CD4-positive, CD25-positive, alpha-beta regulatory T cell (primary cell): ENCODE measurements at regions not wholly inside any gene's neighbourhood (a gene's known extent, or its start where the extent isn't known, plus 50 kb on each side); places are given as distances from the start of the nearest gene placed in this dataset.

Experiments used
- ATAC-seq, 2 donors: fragments of 150-1000 bp; cut with Tn5 transposase; one replicate each; pipeline ENCODE4 v1.10.0; 2021; ENCODE audit warnings: low read depth in 2 of 2, moderate number of reproducible peaks in 2 of 2, moderate library complexity in 1 of 2
- DNase-seq, 3 donors: peaks; one replicate each; pipeline versions ENCODE4 v3.0.0 to v3.0.0-alpha.2; 2012 to 2022; ENCODE audit warnings: mixed read lengths in 1 of 3
- H3K27ac ChIP-seq: one replicate; pipeline ENCODE4 v1.7.0; 2013; ENCODE audit warnings: mild to moderate bottlenecking, low read length; ENCODE audit not compliant: insufficient read depth, poor library complexity, severe bottlenecking
- H3K27me3 ChIP-seq: one replicate; pipeline ENCODE4 v1.7.0; 2013; ENCODE audit warnings: low read length; ENCODE audit not compliant: control insufficient read depth, insufficient read depth
- H3K36me3 ChIP-seq: one replicate; pipeline ENCODE4 v1.7.0; 2013; ENCODE audit warnings: mild to moderate bottlenecking, low read length, moderate library complexity; ENCODE audit not compliant: control insufficient read depth, insufficient read depth
- H3K4me1 ChIP-seq: 2 replicates; pipeline ENCODE4 v1.7.0; 2013; ENCODE audit warnings: mild to moderate bottlenecking, low read length; ENCODE audit not compliant: insufficient read depth, control insufficient read depth, poor library complexity, severe bottlenecking
- H3K4me3 ChIP-seq: one replicate; pipeline ENCODE4 v1.7.0; 2013; ENCODE audit warnings: low read depth, mild to moderate bottlenecking, low read length, moderate library complexity
- H3K9me3 ChIP-seq, 2 experiments: 1 replicate in 1 of 2; 2 replicates in 1 of 2; pipeline ENCODE4 v1.7.0; 2013; ENCODE audit warnings: low read length in 2 of 2, mild to moderate bottlenecking in 1 of 2, moderate library complexity in 1 of 2; ENCODE audit not compliant: control insufficient read depth in 2 of 2
- H3K27ac Mint-ChIP-seq, 3 donors: one replicate each; pipeline ENCODE4 v1.8.0; 2020 to 2022; ENCODE audit warnings: mild to moderate bottlenecking in 3 of 3, mixed read lengths in 3 of 3, moderate library complexity in 2 of 3
- H3K27me3 Mint-ChIP-seq: one replicate; pipeline ENCODE4 v1.8.0; 2022; ENCODE audit warnings: mild to moderate bottlenecking, mixed read lengths
- H3K36me3 Mint-ChIP-seq: one replicate; pipeline ENCODE4 v1.8.0; 2020; ENCODE audit warnings: mixed read lengths
- H3K4me1 Mint-ChIP-seq, 4 donors: one replicate each; pipeline ENCODE4 v1.8.0; 2020 to 2022; ENCODE audit warnings: mixed read lengths in 4 of 4, mild to moderate bottlenecking in 1 of 4
- H3K4me3 Mint-ChIP-seq, 4 donors: one replicate each; pipeline ENCODE4 v1.8.0; 2020 to 2022; ENCODE audit warnings: mild to moderate bottlenecking in 4 of 4, mixed read lengths in 4 of 4, moderate library complexity in 3 of 4
- H3K9me3 Mint-ChIP-seq, 7 donors: one replicate each; pipeline ENCODE4 v1.8.0; 2020 to 2022; ENCODE audit warnings: mixed read lengths in 7 of 7, mild to moderate bottlenecking in 3 of 7, moderate library complexity in 2 of 7

GRCh38 chr2:42867093-42868065 lies 75.0 kb upstream of the HAAO start:
- Mint-ChIP-seq H3K27me3 (peaks cover 22% of the 10 kb centered on the region), H3K36me3 (no peaks in the 10 kb centered on the region), H3K9me3 (peaks cover 0 to 8% (median 4%) of the 10 kb centered on the region in 7 donors), H3K4me3 (no peak overlapping the region), H3K4me1 (peaks cover 0 to 5% (median 0%) of the 10 kb centered on the region in 4 donors), H3K27ac (no peak overlapping the region)
- H3K27me3 ChIP-seq, result no peaks in the 10 kb centered on the region
- H3K9me3 ChIP-seq, result peaks cover 9 to 11% of the 10 kb centered on the region in 2 experiments
- ATAC-seq (no peak), DNase-seq (no peak)
- no peaks in the 10 kb centered on the region for H3K36me3 ChIP-seq
- no peak overlapping the region for H3K27ac ChIP-seq
- no peaks in the 10 kb centered on the region for H3K4me1 ChIP-seq
- no peak overlapping the region for H3K4me3 ChIP-seq

- H3K9me3 Mint-ChIP-seq, result peaks cover 0 to 8% (median 4%) of the 10 kb centered on the region in 7 donors
- H3K27ac ChIP-seq, result no peak overlapping the region
Measured at GRCh38 chr2:42865884-42866881, 73.8 kb upstream of the HAAO start.

GRCh38 chr2:42864641-42865280 lies 72.4 kb upstream of the HAAO start:
- Histone ChIP-seq H3K4me1 (no peaks in the 10 kb centered on the region), H3K27ac (no peak overlapping the region), H3K9me3 (peaks cover 9 to 11% of the 10 kb centered on the region in 2 experiments), H3K4me3 (no peak overlapping the region), H3K36me3 (no peaks in the 10 kb centered on the region), H3K27me3 (no peaks in the 10 kb centered on the region)
- Mint-ChIP-seq H3K9me3 (peaks cover 0 to 9% (median 4%) of the 10 kb centered on the region in 7 donors), H3K27me3 (peaks cover 17% of the 10 kb centered on the region), H3K4me3 (no peak overlapping the region), H3K36me3 (no peaks in the 10 kb centered on the region), H3K4me1 (peaks cover 0 to 5% (median 0%) of the 10 kb centered on the region in 4 donors), H3K27ac (no peak overlapping the region)
- ATAC-seq (no peak), DNase-seq (no peak)

More at GRCh38 chr2:42865884-42866881, 73.8 kb upstream of the HAAO start:
- H3K4me1 ChIP-seq, result no peaks in the 10 kb centered on the region
- peaks cover 9 to 11% of the 10 kb centered on the region in 2 experiments for H3K9me3 ChIP-seq
- no peak overlapping the region for H3K4me3 Mint-ChIP-seq
- peaks cover 17% of the 10 kb centered on the region for H3K27me3 Mint-ChIP-seq
- H3K27ac Mint-ChIP-seq, result no peak overlapping the region
- no peaks in the 10 kb centered on the region for H3K27me3 ChIP-seq
- DNase-seq, result no peak
- no peak for ATAC-seq
- H3K4me3 ChIP-seq, result no peak overlapping the region
- no peaks in the 10 kb centered on the region for H3K36me3 Mint-ChIP-seq
- peaks cover 0 to 5% (median 0%) of the 10 kb centered on the region in 4 donors for H3K4me1 Mint-ChIP-seq
- no peaks in the 10 kb centered on the region for H3K36me3 ChIP-seq

- Histone ChIP-seq H3K4me3 (no peak overlapping the region), H3K4me1 (no peaks in the 10 kb centered on the region), H3K27ac (no peak overlapping the region), H3K9me3 (peaks cover 8 to 9% of the 10 kb centered on the region in 2 experiments), H3K27me3 (no peaks in the 10 kb centered on the region), H3K36me3 (no peaks in the 10 kb centered on the region)
- Mint-ChIP-seq H3K4me1 (peaks cover 0 to 3% (median 0%) of the 10 kb centered on the region in 4 donors), H3K27me3 (peaks cover 14% of the 10 kb centered on the region), H3K4me3 (no peak overlapping the region), H3K27ac (no peak overlapping the region), H3K9me3 (peaks cover 0 to 8% (median 4%) of the 10 kb centered on the region in 7 donors), H3K36me3 (no peaks in the 10 kb centered on the region)
- DNase-seq (no peak), ATAC-seq (no peak)
Measured at GRCh38 chr2:42864222-42864621, 71.8 kb upstream of the HAAO start.

DNA sequence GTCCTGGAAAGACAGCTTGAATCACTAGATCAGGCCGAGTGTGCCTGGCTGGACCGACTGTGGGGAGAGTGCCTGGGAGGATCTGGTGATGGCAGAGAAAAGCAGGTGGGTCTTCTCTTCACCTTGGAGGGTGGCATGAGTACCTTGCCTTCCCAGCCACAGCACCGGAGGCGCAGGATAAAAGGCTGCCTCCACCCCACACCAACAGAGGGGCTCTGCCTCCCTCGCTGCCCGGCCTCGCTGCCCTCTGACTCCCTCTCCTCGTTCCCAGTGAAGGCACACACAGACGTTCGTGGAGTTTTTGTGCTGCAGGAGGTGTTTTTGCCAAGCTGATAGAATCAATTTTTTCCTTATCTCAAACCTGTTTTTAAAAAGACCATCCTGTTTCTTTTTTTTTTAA lies 71.4 kb upstream of the HAAO start:
- Histone ChIP-seq H3K27ac (no peak overlapping the region), H3K4me3 (no peak overlapping the region), H3K27me3 (no peaks in the 10 kb centered on the region), H3K4me1 (no peaks in the 10 kb centered on the region), H3K36me3 (no peaks in the 10 kb centered on the region), H3K9me3 (peaks cover 7% of the 10 kb centered on the region in 2 experiments)
- no peaks in the 10 kb centered on the region for H3K36me3 Mint-ChIP-seq
- ATAC-seq, result no peak
- no peak overlapping the region for H3K27ac Mint-ChIP-seq
- H3K9me3 Mint-ChIP-seq, result peaks cover 0 to 7% (median 3%) of the 10 kb centered on the region in 7 donors
- no peaks in the 10 kb centered on the region for H3K4me1 Mint-ChIP-seq
- H3K27me3 Mint-ChIP-seq, result peaks cover 10% of the 10 kb centered on the region
- no peak overlapping the region for H3K4me3 Mint-ChIP-seq
- no peak for DNase-seq

DNA sequence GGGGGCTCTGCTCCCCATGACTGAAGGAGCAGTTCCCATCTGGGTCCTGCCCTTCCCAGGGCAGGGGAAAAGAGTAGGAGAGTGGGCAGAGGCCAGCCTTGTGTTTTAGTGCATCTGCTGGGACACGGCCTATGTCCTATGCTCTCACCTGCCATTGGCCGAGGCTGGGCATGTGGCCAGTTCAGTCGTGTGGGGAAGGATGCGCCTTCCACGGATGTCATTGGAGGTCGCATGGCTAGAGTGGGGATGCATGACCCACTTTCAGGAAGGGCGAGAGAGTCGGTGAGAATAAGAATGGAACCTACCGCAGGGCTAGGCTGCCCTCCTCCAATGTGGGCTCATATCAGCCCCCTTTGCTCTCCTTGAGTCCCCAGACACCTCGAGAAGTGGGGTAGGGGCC lies 70.9 kb upstream of the HAAO start:
- Mint-ChIP-seq H3K36me3 (no peaks in the 10 kb centered on the region), H3K9me3 (peaks cover 0 to 6% (median 0%) of the 10 kb centered on the region in 7 donors), H3K4me3 (no peak overlapping the region), H3K27ac (no peak overlapping the region), H3K4me1 (no peaks in the 10 kb centered on the region), H3K27me3 (peaks cover 7% of the 10 kb centered on the region)
- DNase-seq (no peak), ATAC-seq (no peak)
- Histone ChIP-seq H3K9me3 (peaks cover 5 to 7% of the 10 kb centered on the region in 2 experiments), H3K4me1 (no peaks in the 10 kb centered on the region), H3K4me3 (no peak overlapping the region), H3K36me3 (no peaks in the 10 kb centered on the region), H3K27me3 (no peaks in the 10 kb centered on the region), H3K27ac (no peak overlapping the region)

- Mint-ChIP-seq H3K27me3 (peaks cover 4% of the 10 kb centered on the region), H3K27ac (no peak overlapping the region), H3K4me1 (no peaks in the 10 kb centered on the region), H3K9me3 (peaks cover 0 to 11% (median 0%) of the 10 kb centered on the region in 7 donors), H3K36me3 (no peaks in the 10 kb centered on the region), H3K4me3 (no peak overlapping the region)
- Histone ChIP-seq H3K27ac (no peak overlapping the region), H3K4me3 (no peak overlapping the region), H3K9me3 (peaks cover 5 to 6% of the 10 kb centered on the region in 2 experiments), H3K27me3 (no peaks in the 10 kb centered on the region), H3K36me3 (no peaks in the 10 kb centered on the region), H3K4me1 (no peaks in the 10 kb centered on the region)
- ATAC-seq (no peak), DNase-seq (no peak)
Measured at GRCh38 chr2:42862669-42863185, 70.3 kb upstream of the HAAO start.
